ENCODE measurements at regions not wholly inside any gene's neighbourhood (a gene's known extent, or its start where the extent isn't known, plus 50 kb on each side); places are given as distances from the start of the nearest gene placed in this dataset.

DNA sequence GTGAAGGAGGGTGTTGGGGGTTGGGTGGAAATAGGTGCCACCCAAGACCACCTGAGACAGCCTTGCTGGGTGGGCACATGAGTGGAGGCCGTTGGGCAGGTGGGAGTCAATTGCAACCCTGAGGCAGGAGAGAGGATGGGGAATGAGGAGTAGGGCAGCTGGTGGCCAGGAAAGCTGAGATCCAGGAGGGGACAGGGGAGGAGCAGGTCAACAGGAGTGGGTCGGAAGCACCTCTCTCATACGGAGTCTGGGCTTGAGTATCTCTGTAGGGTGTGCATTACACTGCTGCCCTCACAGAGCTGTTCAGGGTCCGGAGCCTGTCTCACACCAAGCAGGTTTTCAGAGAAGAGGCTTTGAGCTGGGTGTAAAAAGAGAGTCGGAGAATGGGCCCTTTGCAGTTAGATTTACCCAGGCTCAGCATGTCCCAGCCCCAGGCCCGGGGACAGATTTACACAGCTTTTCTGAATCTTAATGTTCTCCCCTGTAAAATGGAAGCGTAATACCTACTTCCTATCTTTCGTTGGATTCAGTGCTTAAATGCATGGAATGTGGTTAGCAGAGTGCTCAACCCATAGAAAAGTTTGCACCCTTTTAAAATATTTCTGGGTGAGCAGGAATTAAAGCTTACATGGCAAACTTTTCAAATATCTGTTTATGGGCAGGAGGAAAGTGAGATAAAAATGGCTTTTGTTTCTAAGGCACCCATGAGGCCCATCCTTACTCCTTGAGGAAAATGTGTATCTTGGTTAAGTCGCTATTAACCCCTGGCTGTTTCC is 144.0 kb upstream of the MYCN start:
- DNase-seq = no peak

DNA sequence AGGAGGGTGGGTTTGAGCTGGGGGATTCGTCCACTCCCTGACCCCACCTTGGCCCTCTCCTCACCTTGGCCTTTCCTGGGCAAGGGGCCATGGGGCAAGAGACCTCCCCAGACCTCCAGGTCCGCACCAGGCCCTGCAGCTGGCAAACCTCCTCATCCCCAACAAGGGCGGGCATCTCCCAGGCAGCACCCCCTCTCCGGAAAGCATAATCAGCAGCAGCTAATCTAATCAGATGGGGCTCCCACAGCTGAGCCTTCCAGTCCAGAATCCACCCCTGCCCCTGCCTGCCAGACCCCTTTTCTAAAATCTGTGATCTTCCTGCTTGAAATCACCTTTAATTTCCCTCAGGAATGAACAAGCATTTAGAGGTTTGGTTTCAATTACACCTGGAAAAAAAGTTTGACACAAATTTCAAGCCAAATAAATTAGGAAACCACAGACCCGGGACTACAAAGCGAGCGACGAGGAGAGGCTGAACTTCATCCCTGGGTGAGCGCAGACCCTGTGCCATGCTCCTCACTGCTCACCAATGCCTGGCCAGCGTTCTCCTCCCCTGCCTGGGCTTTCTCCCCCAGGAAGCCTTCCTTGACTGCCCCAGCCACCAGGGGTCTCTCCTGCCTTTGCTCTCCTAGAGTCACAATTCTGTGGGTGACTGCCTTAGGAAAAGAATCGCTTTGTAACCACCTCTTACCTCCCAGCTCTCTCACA is 143.0 kb upstream of the MYCN start:
- no peak for DNase-seq

DNA sequence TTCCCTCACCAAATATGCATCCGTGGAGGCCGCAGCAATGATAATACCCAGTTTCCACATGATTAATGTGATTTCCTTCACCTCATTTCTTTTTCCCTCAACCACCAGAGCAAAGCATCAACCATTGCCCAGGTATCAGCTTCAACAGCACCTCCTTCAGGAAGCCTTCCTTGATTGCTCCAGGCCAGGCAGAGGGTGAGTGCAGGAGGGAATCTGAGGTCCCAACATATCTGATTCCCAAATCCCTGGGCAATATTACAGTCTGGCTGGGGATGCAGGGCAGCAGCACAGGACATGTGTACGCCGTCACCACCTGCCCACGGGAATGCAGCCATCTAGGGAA is 142.4 kb upstream of the MYCN start:
- no peak for DNase-seq

DNA sequence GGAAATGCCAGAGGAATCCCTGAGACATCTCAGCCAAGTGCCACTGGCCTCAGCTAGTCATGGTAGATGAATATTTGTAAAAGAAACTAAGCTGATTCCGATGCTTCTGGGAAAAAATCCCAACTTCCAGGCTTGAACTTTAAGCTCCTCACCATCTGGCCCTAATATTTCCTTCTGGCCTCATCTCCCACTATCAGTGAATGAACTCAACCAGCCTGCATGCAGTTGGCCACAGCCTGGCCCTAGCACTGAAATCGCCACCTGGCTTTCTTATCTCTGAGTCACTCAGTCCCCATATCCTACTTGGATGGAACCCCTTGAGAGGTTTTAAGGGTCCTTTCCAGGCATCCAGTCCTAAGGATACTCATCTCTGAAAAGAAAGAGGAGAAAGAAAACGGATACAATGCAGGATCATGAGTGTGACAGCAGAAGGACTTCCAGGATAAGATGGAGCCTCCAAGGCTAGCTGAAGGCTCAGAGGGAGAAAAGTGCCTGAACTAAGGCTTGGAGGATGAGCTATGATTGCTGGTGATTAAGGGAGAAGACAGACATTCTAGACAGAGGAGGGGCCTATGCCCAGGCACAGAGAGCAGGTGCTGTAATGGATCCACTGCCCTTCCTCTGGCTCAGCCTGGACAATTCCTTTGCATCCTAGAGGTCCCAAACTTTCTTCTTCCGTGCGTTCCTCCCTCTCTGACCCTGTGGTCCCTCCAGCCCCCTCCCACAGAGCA is 141.5 kb upstream of the MYCN start:
- DNase-seq = no peak

DNA sequence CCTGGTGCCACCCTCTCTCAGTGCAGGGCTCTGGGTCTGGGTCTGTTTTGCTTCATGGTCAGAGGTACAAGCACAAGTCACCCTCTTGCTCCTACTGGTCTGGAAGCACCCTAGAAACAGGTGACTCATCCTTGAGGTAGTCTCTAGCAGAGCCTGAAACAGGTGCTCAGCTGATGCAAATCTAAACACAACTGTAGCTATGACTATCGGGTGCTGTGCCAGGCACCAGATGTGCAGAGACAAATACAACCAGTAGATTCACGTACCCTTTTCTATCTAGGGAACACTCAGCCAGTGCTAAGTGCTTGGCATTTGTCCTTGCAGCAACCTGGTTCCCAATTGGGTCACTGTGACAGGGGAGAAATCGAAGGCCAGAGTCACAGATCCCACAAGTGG is 140.9 kb upstream of the MYCN start:
- DNase-seq = no peak

DNA sequence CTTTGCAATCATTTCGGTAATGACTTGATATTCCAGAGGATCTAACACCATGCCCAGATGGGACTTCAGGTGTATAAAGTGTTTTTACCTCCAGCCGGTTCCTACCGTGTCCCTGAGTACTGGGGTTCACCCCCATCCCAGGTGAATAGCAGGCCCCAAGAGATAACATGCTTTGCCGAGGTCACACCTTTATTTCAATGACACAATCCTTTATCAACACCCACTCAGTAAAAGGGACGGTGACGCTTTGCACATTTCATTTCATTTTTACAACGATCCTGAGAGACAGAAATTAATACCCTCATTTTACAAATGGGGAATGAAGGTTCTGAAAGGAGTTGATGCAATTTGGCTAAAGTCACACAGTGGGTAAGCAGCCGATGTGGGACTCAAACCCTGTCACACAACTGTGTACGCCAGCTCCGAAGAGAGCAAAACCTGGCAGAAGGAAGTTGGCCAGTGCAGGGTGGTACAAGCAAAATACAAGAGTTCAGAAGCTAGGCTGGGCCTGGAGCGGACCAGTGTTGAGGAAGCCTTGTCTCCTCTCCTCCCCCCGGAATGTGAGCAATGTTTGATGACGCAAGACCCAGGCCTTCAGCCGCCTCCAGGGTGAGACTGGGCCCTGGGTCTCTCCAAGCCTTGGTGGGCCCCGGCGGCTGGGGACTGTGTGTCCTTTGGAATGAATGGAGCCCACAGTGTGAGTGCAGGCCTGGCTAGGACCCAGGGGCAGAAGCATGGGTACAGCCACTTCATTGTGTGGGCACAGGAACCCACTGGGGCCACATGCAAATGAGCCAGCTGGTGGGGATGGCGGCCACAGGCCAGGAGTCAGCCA is 139.6 kb upstream of the MYCN start:
- no peak for DNase-seq

DNA sequence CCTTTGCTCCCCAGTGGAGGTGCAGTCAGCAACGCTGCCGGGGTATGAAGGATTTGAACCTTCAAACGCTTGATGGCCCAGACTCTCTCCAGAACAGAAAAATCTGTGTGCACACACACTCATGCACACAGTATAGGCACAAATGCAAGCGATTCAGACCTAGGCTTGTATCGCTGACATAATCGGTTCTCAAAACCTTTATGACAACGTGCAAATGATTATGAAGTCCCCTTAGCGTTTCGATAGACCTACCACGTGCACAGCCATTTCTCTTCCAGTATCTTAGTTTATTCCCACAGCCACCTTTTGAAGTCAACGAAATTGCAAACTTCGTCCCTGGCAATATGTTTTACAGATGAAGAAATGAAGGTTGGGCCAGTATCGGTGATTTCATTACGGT is 138.9 kb upstream of the MYCN start:
- DNase-seq = no peak

DNA sequence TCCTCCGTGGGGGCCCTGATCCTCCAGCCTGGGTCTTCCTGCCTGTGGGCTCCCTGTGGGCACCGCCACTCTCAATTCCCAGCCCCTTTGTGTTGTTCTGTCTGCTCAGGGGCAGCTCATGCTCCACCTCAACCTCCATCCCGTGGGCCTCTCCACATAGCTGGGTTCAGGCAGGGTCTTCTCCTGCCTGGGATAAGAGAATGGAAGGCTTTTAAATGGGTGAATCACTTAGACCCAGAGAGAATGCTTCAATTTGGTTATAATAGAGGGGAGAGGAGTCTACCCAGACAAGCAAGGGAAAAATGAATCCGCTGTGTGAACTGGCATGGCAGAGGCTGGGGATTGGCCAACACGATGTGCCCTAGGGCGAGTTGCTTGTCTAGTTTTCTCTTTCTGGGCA is 138.4 kb upstream of the MYCN start:
- DNase-seq = no peak

DNA sequence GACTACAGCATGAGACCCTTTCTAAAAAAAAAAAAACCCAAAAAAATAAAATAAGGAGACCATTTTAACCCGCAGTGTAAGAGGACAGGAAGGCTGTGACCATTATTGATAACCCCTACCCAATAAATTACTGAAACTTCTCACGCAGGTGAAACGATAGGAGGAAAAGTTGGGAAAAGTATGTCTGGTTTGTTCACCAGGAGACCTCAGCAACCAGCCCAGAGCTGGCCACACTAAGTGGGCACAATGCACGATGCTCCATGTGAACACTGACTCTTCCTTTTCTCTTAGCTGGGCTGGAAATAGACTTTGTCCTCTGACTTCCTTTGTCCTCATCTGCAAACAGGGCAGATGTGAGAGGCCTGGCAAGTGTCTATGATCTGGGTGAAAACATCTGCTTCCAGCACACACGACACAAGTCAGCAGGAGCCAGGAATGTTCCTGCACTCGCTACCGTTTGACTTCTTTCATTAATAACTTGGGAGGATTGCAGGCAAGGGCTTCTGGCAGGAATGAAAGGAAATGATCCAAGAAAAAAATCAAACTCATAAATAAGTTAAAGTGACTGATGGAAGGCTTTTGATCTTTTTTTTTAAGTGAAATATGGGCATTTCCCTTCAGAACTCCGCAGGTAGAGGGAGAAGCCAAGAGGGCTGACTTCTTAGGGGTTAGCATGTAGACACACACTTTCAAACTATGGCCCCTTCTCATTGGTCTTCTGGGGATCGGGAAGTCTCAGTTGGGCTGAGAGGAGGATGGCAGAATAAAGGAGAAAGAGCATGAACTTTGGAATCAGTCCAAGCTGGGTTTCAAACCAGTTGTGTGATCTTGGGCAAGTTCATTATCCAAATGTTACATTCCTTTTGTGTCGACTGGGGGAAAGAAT is 137.4 kb upstream of the MYCN start:
- no peak for DNase-seq

DNA sequence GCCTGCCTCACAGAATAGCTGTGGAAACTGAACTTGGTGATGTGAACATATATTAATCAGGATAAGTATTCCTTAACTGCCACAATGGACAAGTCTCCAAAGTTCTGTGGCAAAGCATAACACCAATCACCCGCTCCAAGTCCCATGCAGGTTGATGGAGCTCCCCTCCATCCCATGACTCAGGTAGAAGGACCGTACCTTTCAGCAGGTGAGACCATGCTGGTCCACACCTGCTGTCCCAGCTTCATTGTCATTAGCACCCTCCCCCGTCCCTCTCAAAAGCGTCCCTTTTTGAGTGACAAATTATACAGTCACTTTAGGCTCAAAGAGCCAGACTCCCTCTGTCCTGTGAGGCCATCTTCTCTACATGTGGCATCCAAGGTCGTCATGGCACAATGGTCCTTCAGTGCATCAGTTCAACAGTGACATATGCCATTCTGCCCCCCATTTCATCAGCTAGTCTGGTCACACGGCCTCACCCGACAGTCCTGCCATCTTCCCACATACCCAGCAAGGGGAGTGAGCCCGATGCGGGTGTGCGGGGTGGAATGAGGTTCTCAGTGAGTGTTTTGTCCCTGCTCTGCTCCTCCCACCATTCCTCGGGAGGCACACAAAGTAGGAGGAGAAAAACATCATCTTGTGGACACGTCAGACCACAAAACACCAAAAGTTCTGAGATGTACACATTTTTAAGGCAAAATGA is 136.7 kb upstream of the MYCN start:
- no peak for DNase-seq

DNA sequence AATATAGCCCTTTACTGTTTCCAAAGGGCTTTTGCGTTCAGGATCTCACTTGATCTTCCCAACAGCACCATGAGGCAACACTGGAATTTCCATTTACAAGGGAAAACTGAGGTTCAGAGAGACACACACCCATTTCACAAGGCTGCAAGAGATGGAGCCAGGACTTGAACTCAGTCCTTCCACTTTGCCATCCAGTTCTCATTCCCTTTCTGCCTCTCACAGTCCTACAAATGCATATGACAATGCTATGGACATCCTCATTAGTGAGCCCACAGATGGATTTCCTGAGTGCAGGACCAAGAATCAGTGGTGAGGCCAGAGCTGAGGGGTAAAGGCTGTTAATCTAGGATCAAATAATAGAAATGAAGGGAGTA is 136.1 kb upstream of the MYCN start:
- DNase-seq = no peak

DNA sequence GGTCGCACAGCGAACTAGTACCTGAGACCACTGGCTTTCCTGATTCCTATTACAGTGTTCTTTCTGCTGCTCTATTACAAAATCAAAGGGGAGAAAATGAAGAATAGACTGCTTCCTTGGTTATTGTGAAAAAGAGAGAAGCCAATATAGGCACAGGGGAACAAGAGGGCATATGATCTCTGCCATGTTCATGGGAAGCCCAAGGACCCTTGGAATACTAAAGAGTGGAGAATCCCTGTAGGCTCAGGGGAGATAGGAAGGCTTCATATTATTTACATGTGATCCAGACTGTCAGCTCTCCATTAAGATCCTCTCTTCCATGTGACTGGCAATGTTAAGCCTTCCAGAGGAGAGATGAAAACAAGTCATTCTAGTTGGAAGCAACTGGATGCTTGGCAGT is 135.7 kb upstream of the MYCN start:
- DNase-seq = no peak

DNA sequence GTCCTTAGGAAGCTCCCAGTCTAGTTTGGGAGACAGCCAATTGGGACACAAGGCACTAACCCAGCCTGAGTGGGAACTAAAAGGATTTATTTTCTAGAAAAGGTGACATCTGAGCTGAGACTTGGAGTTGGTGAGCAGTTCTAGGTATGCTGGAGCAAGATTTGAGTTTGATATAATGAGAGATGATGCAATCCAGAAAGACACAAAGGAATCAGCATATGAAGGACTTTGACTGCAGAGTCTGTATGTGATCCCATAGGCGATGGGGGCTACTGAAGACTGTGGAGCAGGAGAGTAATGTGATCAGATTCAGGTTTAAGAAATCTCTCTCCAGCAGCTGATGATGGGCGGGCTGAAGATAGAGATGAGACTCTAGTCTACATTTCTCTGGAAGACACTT is 135.1 kb upstream of the MYCN start:
- DNase-seq = no peak

DNA sequence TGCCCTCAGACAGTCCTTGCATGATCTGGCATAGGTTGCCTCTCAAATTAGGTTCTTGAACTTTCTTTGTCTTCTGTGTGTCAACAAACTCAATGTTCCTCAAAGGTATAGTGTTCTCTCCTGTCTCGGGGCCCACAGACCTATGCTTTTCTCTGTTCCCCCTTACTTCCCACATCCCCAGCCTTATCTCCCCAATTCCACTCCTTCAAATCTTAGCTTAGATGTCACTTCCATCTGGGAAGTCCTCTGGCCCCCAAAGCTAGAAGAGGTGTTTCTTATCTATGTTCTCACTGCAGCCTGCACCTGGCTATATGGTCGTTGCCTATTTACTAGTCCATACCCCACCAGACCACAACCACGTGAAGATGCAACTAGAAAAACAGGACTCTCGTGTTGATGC is 134.6 kb upstream of the MYCN start:
- no peak for DNase-seq

DNA sequence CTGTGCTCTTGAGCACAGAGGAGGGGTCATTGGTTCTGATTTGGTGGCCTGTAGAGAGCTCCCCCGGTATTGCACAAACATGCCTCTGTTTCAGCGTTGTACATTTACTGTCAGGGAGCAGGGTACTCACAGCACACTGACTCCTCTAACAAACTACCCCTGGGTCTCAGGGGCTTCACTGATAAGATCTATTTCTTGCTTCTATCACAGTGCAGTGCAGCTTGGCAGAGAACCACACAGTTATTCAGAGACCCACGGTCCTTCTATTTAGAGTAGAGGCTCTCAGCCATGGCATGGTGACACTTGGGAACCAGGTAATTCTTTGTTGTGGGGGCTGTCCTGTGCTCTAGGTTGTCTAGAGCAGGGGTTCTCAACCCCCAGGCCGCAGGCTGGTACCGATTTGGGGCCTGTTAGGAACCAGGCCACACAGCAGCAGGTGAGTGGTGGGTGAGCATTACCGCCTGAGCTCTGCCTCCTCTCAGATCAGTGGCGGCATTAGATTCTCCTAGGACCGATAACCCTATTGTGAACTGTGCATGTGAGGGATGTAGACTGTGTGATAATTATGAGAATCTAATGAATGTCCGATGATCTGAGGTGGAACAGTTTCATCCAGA is 133.4 kb upstream of the MYCN start:
- no peak for DNase-seq

DNA sequence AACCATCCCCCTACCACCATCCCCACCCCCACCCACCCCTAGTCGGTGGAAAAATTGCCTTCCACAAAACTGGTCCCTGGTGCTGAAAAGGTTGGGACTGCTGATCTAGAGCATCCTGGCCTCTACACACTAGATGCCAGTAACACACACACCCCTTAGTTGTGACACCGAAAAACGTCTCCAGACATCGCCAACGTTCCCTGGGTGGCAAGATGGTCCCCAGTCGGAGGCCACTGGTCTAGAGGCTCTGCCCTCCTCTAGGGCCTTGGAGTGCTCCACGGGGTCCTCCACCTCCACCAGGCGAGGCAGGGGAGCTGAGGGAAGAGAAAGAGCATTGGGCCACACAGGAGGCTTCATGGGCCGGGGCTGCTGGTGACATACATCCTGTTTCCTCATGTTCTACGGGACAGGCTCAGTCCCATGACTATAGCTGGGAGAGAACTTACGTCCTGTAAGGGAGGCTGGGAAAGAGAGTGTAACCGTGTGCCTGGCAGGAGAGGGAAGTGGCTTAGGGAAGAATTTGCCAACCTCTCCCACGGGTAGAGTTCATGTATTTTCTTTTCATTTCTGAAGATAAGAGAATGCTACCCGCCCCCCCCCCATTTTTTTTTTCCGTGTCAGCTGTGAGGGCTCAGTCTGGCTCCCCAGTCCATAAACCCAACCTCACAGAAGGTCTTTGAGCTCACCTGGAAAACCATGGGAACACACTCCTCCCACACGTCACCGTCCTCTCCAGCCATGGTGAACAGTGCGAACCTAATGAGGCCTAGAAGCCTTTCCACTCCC is 132.7 kb upstream of the MYCN start:
- no peak for DNase-seq

DNA sequence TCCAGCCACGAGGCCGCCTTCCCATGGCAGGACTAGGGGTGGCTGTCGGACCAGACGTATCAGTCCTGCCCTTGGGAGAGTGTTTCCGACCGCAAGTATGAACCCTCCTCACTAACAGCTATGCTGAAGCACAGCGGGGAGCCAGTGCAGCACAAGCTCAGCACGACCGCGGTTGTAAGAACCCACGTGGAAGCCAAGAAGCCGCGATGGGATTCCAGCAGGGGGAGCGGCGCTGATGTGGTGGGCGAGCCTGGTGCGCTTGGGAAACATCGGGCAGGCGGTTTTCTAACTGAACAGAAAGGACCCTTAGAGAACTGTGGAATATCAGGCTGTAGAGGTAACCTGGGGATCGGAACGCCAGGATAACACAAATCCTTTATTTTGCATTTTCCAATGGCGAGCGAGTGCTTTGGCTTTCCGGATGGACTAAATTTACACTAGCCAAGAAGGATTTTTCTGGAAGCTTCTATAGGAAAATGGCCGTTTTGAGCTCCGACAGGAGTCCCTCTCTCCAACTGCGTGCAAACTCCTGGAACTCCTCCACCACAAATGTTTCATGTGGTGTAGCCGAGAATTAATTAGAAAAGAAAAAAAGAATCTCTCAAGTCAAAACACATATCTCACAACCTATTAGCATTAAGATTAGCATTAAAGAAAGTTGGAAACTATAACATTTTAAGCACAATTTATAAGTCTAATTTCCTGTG is 132.0 kb upstream of the MYCN start:
- no peak for DNase-seq

DNA sequence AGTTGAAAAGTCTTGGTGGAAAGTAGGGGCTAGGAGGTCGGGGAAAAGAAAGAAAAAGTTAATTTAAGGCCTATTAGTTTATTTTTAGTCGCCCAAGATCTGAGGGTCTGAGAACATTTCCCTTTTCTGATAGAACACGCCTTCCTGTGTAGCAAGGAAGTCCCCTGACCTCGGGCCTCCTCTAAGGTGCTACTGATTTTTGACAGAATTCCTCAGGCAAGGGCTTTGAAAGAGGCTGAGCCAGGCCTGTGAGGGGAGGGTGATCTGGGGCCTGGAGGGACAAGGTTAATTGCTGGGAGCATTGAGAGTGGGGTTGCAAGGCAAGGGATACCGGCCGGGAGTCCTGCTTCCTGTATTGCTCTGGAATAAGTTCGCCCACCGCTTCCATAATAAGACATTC is 131.4 kb upstream of the MYCN start:
- DNase-seq = no peak

DNA sequence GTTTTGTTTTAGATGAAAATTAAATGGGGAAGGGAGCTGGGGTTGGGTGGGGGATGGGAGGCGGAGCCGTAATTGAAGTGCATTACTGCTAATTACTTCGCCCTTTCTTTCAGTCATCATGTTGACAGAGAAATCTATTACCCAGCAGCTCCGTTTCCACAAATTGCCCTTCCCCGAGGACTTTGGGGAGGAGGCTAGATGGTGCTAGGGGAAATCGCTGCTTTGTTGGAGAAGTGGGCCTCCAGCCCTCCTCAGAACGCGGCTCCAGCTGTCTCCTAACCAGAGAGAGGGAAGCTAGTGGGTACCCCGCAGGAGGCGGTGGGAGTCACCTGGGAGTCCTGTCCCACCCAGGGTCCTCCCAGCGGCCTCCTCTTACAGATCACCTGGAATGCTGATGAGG is 130.9 kb upstream of the MYCN start:
- DNase-seq = no peak
